22Rv1 (cell line): ENCODE measurements at regions not wholly inside any gene's neighbourhood (a gene's known extent, or its start where the extent isn't known, plus 50 kb on each side); places are given as distances from the start of the nearest gene placed in this dataset.

Source experiments
- CTCF ChIP-seq: fragments of 450-650 bp; IDR thresholded peaks from 2 replicates; pipeline ENCODE4 v1.5.1; 2017; ENCODE audit warnings: mild to moderate bottlenecking
- ZFX ChIP-seq: fragments of 450-650 bp; IDR thresholded peaks from 2 replicates; pipeline ENCODE4 v1.6.1; 2017; ENCODE audit warnings: antibody characterized with exemption, borderline replicate concordance

- TF ChIP-seq CTCF (no peak), ZFX (no peak)
These were observed 754.4 kb upstream of the MARCKS start for GRCh38 chr6:113102761-113103160.
